ENCODE measurements at regions not wholly inside any gene's neighbourhood (a gene's known extent, or its start where the extent isn't known, plus 50 kb on each side); places are given as distances from the start of the nearest gene placed in this dataset.
"Not testable (repeated sequence)": the region's sequence is repeated elsewhere in the genome, so short reads cannot be mapped to it uniquely, and the experiment has no call there.

DNA sequence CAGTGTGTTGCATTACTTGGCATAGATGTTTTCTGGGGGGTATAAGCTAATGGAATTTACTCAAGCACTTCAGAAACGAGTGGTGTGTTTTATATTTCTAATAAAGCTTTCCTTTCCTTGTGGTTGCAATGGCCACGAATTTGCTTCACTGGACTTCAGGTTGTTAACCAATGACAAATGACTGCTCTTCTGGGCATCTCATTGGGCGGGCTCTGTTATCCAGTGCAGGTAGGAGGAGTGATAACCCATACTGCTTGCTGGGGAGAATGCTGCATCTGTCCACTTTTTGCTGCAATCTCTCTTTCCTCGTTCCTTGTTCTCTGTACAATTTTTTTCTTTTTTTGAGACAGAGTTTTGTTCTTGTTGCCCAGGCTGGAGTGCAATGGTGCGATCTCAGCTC lies 80.0 kb upstream of the RPH3A start:
- no peak for DNase-seq

DNA sequence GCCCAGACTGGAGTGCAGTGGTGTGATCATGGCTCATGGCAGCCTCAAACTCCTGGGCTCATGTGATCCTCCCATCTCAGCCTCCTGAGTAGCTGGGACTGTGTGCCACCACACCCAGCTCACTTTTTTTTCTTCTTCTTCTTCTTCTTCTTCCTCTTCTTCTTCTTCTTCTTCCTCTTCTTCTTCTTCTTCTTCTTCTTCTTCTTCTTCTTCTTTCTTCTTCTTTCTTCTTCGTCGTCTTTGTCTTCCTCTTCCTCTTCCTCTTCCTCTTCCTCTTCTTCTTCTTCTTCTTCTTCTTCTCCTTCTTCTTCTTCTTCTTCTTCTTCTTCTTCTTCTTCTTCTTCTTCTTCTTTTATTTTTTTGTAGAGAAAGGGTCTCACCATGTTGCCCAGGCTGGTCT lies 78.8 kb upstream of the RPH3A start:
- not testable (repeated sequence) for DNase-seq

DNA sequence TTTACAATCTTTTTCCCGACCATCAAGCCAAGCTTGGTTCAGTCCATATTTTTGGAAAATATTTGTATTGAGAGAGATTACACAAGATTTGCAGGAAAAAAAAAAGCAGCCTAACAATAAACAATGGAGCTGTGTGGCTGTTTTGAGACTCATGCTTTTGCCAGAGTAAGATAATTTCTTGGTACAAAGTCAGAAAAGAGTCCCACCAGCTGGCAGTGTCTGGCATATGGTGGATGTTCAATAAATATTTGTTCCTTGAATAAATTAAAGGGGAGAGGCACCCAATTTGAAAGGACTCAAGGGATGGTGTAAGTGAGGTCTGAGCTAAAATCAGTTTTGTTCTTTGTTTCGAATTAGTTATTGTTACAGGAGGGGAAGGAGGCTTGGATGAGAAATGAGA lies 78.1 kb upstream of the RPH3A start:
- DNase-seq, result no peak

DNA sequence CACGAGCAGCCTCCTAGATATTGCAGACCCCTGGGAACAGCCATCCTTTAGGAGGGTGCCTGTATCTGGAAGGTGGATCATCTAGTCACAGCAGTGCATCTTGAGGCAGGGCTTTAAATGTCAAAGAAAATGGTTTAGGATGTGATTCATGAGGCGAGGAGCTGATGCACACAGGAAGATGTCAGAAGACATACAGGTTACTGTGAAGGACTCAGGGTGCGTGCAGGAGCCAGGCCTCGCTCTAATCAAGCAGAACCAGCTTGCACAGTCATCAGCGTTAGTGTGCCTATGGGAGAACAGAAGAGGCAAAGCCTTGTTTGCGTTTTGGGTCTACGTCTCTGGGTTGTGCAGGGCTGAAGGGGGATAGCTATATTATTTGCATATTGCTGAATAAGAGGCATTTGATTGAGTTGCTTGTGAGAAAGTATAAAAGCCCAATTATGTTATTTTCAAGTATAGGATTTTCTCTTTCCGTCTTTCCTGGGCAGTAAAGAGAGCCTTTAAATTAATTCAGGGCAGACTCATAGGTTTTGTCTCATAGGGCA lies 77.3 kb upstream of the RPH3A start:
- no peak for DNase-seq

DNA sequence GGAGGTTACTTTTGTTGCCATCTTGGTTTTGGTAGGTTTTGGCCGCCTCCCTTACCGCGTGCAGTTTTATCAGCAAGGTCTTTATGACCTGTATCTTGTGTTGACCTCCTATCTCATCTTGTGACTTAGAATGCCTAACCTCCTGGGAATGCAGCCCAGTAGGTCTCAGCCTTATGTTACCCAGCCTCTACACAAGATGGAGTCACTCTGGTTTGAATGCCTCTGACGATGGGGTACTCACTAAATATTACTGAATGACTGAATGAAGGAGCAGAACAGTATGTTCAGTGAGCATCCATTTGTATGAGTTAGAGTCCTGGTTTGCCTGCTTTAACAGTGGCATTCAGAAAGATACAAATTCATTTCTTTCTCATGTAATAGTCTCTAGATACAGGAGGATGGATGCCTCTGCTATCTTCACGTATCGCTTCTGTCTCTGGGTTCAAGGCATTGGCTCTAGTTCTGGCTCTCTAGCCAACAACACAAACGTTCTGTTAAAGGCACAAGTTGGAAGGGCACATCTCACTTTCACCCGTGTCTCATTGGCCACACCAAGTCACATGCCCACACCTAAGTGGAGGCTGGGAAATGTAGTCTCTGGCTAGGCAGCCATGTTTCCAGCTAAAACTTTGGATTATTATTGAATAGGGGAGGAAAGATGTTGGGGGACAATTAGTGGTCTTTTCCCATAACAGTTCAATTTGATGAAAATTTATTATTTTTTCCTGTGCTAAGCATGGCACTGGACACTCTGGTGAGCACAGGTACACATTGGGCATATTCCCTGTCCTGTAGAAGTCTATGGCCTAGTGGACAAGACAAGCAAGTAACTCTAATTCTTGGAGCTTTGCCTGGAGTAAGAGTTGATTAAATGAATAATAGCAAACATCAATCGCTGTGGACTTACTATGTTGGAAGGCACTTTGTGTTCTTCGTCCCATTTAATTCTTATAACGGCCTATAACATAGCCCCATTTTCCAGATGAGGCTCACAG lies 75.2 kb upstream of the RPH3A start:
- DNase-seq, result no peak

DNA sequence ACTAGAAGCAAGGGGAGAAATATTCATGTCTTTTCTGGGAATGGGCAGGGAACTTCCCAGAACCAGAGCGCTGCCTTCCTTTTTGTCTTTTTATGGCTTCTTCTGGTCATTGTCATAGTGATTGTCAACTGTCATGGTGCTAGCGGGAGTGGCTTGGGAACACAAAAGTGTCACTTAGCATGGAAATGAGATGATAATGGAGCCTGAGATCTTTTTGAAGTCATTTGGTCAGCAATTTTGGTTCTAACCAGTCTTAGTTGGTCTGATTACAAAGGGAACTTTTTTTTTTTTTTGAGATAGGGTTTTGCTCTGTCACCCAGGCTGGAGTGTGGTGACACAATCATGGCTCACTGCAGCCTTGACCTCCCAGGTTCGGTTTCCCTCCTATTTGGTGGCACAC lies 62.7 kb upstream of the RPH3A start:
- no peak for DNase-seq

DNA sequence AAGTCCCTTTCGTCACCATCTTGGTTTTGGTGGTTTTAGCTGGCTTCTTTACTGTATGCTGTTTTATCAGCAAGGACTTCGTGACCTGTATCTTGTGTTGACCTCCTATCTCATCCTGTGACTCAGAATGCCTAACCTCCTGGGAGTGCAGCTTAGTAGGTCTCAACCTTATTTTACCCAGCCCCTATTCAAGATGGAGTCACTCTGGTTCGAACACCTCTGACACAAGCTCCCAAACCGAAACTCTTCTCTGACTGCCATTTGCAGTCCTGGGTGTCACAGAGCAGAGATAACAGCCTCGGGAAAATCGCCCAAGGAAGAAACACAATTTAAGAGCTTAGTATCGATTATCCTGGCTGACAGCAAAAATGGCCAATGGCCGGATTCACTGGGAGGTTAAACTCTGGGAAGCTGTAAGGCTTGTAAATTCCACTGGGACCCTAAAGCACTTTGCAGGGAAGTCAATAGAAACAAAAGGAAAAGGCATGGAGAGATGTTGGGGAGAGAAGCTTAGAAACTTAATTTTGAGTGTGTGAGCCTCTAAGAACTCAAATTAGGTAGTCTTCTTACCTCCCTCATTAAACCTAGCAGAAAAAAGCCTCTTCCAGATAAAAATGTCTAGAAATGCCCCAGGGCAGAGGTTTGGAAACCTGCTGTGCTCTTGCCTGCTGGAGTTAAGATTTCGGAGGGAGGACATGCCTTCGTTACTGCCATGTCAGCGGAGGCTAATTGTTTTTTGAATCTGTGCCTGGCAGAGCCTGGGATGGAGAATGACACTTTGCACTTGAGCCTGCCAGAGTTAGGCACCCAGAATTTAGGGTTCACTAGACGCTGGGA lies 56.5 kb upstream of the RPH3A start:
- DNase-seq, result no peak

DNA sequence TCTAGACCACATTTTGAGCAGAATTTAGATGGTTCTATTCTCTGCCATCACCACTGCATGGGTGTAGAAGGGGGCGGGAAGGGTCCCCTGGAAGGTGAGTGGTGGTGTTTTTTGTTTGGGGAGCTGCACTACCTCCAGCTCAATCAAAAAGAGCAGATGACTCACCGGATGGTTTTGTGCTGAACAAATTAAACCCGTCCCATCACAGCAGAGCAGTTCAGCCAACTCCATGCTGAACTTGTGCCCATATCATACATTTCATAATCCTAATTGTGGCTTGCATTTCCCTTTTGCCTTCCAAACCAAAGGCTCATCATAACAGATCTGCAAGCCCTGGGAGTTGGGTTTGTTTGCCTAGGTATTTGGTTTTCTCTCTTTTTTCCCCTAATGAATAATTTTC lies 53.0 kb upstream of the RPH3A start:
- DNase-seq, result no peak

DNA sequence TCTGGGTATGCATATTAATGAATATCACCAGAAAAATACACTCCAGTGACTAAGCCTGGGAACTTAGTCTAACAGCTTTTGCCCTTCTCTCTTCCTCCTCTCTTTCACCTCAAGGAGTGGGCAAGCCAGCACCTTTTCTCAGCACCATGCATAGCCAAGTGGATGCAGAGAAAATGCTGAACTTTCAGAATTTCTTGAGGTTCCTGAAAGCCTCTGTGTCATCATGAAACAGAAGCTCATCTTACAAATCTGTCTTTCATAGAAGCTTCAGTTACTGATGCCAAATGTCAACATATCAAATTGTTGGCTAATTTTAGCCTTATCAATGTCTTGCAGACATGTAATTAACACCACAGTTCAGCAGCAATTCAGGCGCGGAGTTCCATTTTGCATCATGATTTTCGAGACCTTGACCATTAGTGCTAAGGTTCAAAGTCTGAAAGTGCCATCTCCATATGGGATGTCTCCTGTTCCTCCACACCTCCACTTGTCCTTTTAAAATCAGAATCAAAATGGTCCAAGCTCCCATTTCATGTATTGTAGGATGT lies 51.1 kb upstream of the RPH3A start:
- no peak for DNase-seq

DNA sequence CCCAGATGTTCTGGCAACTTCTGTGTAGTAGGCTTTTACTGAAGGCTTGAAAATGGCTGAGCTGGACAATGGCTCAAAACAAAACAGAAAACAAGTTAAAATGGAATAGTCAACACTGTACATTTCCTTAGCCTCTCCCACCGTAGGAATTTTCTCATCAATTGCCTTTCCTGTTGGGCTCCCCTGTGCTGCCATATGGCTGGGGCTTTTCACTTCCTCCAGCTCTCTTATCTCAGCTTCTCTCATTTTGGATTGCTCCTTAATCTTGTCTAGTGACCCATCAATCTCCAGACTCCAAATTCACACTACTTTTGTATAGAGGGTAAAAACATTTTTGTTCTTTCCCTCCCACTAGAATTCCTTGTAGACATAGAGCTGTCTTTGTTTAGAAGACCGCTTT lies 50.4 kb upstream of the RPH3A start:
- DNase-seq, result no peak
